ENCODE measurements at regions not wholly inside any gene's neighbourhood (a gene's known extent, or its start where the extent isn't known, plus 50 kb on each side); places are given as distances from the start of the nearest gene placed in this dataset.
"Not testable (repeated sequence)": the region's sequence is repeated elsewhere in the genome, so short reads cannot be mapped to it uniquely, and the experiment has no call there.

- DNase-seq: no peak
Measured at GRCh38 chr10:81130014-81130413, 592.3 kb downstream of the SH2D4B start.

GRCh38 chr10:81135851-81136250, 598.1 kb downstream of the SH2D4B start:
- no peak for DNase-seq

GRCh38 chr10:81136261-81136660, 598.6 kb downstream of the SH2D4B start:
- DNase-seq: no peak

- no peak for DNase-seq
Measured at GRCh38 chr10:81145975-81146374, 608.3 kb downstream of the SH2D4B start.

GRCh38 chr10:81146436-81146835, 608.7 kb downstream of the SH2D4B start:
- no peak for DNase-seq

- DNase-seq: no peak
Measured at GRCh38 chr10:81152656-81153055, 615.0 kb downstream of the SH2D4B start.

- DNase-seq: no peak
Measured at GRCh38 chr10:81157681-81158080, 620.0 kb downstream of the SH2D4B start.

- DNase-seq: no peak
Measured at GRCh38 chr10:81177651-81178244, 640.0 kb downstream of the SH2D4B start.

DNA sequence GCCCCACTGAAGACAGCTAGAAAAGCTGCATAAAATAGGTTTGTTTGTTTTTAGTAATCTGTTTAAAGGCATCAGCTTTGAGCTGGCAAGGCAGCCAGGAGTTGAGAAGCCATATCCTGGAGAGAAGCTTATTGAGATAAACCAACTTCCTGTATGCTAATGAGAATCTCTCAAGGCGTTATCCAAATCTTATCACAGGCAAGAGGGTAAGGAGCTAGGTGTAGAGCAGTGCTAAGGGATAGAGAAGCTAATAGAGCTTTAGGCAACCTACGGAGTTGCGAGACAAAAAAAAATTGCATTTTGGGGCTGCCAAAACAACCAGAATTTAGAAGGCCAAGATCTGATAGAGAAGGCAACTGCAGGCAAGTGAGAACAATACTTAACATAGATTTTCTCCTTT, 641.6 kb downstream of the SH2D4B start:
- no peak for DNase-seq

DNA sequence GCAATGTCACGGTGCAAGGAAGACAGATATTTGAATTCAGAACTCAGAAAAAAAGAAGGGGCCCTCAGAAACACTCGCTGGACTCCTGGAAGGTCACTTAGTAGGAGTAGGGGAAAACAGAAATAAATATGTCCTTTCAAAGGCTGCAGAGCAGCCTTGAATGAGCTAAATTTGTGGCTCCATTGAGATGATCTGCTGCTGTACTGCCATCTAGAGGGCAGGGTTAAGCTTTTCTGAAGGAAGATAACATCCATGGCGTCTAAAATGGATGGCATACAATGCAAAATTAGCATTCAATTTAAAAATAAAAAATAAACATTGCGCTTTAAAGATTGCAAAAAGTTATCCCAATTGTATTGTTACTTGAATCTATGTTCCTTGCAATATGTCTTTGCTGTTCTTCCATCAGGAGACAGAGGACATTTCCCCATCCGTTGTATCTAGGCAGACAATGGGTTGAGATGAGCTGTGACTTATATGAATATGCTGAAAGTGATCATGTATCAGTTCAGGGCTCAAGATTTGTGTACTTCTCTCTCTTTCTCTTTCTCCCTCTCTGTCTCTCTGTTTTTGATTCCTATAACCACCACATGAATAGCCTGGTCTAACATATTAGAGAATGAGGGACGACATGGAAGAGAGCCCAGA, 642.2 kb downstream of the SH2D4B start:
- DNase-seq: no peak

- no peak for DNase-seq
Measured at GRCh38 chr10:81182296-81182695, 644.6 kb downstream of the SH2D4B start.

GRCh38 chr10:81192221-81192788, 654.6 kb downstream of the SH2D4B start:
- no peak for DNase-seq

- no peak for DNase-seq
Measured at GRCh38 chr10:81200801-81201200, 663.1 kb downstream of the SH2D4B start.

- not testable (repeated sequence) for DNase-seq
Measured at GRCh38 chr10:81207359-81207758, 667.6 kb upstream of the NRG3 start.

DNA sequence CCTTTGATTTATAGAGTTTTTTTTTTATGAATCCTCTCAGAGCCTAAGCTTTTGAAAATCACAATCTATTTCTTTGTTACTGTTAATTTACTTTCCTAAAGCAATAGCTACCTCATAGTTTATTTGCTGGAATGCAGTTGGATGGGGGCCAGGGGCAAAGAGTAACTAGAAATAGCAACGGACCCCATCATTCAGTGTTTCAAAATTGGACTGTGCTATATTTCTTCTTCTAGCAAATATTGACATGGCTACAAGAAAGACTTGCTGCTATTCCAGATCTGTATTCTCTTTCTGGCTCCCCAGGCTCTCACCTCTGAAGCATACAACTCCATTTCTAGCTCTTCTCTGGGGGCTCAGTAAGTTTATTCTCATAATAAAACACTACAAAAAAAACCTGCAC, 661.6 kb upstream of the NRG3 start:
- no peak for DNase-seq

- no peak for DNase-seq
Measured at GRCh38 chr10:81215498-81215897, 659.5 kb upstream of the NRG3 start.

- DNase-seq: no peak
Measured at GRCh38 chr10:81216949-81217348, 658.0 kb upstream of the NRG3 start.

- DNase-seq: no peak
Measured at GRCh38 chr10:81218307-81218706, 656.7 kb upstream of the NRG3 start.

DNA sequence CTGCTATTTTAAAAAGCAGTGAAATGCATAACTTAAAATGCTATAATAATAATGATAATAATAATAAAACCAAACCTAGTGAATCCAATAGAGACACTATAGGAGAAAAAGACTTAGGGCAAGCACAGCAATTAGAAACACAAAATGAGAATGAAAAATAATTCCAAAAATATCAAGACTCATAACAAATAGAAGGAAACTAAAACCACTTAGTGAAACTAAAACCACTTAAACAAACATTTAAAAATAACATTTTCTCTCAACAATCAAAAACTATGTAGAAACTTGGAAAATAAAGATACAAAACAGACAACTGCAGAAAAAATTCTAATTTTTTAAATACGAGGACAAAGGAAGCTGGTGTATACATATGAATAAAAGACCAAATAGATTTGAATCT, 655.2 kb upstream of the NRG3 start:
- DNase-seq: no peak

DNA sequence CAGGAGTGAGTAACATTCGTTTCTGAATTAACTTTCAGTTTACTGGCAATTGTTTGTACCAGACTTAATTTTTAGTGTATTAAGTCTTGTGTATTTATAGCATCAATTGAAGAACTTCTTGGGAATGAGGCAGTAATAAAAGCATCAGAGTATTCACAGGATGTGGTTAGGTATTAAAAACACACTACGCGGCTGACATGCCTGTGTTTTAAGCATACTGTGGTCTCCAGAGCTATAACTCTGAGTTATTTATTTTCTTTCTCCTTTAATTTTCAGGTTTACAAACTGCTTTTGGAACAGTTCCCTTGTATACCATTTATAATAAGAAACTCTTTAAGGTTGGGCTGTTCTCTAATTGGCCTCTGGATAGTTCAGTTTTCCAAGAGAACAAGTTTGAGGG, 626.1 kb upstream of the NRG3 start:
- no peak for DNase-seq

DNA sequence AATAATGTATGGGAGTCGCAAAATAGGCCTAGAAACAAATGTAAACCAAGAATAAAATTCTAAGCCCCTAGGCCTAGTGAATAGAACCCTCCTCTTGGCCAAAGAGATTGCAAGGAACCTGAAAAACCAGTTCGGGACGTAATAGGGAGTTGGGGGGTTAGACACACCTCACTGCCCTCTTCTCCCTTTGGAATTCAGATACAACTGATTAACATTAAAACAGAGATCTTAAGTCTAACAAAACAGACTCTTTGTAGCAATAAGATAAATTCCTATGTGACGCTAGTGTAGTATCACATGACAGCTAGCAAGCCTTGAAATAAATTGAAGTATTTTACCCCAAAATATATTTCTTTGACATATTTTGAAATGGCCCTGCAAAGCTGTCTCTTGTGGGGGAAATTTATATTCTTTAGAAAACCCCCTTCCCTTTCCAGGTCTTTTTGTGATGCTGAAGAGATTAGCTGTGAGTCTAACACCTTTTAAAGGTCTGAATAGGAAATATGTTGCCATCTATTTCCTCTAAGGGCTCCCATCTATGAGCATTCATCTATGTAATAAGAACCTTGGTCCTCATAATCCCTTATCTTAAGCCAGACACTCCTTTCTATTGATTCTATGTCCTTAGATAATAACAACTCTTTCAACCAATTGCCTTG, 623.4 kb upstream of the NRG3 start:
- DNase-seq: no peak

DNA sequence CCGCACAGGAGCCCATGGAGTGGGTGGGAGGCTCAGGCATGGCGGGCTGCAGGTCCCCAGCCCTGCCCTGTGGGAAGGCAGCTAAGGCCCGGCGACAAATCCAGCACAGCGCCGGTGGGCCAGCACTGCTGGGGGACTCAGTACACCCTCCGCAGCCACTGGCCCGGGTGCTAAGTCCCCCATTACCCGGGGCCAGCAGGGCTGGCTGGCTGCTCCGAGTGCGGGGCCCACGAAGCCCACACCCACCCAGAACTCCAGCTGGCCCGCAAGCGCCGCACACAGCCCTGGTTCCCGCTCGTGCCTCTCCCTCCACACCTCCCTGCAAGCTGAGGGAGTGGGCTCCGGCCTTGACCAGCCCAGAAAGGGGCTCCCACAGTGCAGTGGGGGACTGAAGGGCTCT, 610.0 kb upstream of the NRG3 start:
- not testable (repeated sequence) for DNase-seq

GRCh38 chr10:81270051-81270450, 604.9 kb upstream of the NRG3 start:
- DNase-seq: no peak

Measured in activated CD8-positive, alpha-beta memory T cell treated with anti-CD3 and anti-CD28 coated beads, Interleukin-2, amount 50 U/mL, for 48 hours (primary cell).